ENCODE measurements at regions not wholly inside any gene's neighbourhood (a gene's known extent, or its start where the extent isn't known, plus 50 kb on each side); places are given as distances from the start of the nearest gene placed in this dataset.

DNA sequence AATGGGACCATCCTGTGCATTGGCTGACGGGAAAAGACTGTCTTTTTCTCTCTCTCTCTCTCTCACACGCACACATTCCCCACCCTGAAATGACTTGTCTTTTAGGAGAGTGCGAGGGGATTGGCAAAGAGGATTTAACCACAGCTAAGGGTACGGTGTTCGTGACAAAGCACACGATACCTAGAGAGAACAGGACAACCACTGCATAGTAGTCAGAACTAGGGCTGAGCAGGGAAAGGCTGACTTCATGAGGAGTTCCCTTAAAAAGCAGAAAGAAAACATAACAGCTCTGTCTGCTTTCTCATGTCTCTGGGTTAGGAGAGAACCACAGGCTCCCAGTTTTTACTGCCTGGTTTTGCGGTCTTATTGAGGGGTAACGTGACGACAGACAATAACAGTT is 742.8 kb upstream of the SOX9 start:
- DNase-seq = no peak

DNA sequence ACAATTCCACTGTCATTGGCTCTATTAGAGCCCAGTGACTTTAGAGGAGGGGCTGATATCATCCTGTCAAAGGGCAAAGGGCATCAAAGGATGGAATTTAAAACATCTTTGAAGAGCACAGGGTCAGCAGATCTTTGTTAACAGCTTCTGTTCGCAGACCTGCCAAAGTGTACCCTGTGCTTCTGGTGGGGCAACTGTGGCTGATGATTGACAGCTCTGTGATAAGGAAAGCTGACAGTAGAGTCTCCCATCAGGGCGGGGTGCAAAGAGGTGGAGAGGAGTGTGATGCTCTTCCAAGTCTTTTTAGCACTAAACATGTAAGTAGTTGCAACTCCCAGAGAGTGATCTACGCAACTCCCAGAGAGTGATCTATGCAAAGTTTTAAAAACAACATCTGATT is 742.1 kb upstream of the SOX9 start:
- no peak for DNase-seq

DNA sequence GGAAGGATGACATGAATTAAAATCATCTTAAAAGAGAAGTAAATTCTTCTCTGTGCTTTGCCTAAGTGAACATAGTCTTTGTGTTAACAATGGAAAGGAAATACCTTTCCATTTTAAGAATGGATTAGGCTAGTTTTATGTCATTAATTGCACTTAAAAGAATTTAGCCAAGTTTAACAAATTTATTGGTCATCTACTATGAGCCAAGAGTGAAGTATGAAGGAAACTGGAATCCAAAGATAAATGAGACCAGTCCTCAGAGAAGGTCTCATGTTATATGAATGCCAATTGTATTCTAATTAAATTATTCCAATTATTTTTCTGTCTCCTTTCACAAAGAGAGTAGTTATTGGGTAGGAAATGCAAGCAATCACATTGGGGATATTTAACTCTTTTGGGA is 741.3 kb upstream of the SOX9 start:
- no peak for DNase-seq

- no peak for DNase-seq
Observed at GRCh38 chr17:71380535-71380934, 740.3 kb upstream of the SOX9 start.

GRCh38 chr17:71380936-71381335 is 739.9 kb upstream of the SOX9 start:
- no peak for DNase-seq

DNA sequence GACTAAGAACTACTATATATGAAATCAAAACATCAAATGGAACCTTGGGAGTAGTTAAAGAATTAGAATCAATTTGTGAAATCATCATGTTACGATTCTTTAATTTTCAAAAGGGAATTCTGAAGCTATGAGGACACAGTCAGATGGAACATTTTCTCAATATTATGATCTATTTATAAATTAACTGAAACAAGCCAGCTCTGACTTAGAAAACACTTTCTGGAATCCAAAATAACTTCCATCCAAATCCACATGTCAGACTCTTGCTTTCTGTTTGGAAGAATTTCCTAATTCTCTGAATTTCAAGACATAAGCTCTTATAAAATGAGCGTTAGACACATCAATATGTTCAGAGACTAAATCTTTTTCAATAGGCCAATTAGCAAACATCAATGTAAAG is 737.7 kb upstream of the SOX9 start:
- DNase-seq = no peak

DNA sequence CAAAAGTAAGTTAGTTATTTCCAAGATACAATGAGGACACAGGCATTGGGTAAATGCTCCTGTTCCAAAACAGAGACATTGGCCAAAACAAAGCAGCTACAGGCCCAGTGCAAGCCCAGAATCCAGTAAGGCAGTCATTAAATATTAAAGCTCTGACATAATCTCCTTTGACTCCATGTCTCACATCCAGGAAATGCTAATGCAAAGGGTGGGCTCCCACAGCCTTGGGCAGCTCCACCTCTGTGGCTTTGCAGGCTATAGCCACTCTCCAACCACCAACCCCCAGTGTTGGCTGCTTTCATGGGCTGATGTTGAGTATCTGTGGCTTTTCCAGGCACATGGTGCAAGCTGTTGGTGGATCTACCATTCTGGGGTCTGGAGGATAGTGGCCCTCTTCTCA is 733.4 kb upstream of the SOX9 start:
- no peak for DNase-seq

GRCh38 chr17:71392715-71393567 is 727.9 kb upstream of the SOX9 start:
- no peak for DNase-seq

DNA sequence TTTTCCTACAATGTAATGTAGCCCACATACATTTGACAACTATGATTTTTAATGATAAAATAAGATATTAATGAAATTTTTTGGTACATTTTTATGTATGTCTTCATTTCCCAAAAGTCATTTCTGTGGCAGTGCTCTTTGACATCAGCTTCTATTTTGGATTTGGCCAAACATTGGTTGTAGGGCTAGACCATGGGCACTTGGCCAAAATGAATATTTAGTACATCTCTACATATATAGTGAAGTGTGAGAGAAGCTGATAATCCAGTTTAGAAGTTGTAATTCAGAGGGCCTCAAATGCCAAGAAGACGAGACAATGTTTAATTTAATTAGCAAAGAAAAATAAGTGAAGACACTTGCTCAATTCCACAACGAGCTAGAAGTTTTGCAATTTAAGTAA is 724.9 kb upstream of the SOX9 start:
- DNase-seq = no peak

DNA sequence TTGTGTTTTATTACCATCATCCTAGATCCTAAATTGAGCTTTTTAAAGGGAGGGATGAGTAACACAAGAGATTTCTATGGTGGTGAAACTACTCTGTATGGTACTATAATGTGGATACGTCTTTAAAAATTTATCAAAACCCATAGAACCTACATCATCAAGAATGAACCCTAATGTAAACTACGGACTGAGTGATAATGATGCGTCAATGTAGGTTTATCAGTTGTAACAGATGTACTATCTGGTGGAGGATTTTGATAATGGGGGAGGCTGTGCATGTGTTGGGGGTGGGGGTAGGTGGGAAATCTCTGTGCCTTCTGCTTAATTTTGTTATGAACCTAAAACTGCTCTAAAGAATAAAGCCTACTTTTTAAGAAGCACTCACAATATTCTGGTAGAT is 724.1 kb upstream of the SOX9 start:
- DNase-seq = no peak

GRCh38 chr17:71398025-71398424 is 722.8 kb upstream of the SOX9 start:
- no peak for DNase-seq

GRCh38 chr17:71398800-71399219 is 722.0 kb upstream of the SOX9 start:
- no peak for DNase-seq

DNA sequence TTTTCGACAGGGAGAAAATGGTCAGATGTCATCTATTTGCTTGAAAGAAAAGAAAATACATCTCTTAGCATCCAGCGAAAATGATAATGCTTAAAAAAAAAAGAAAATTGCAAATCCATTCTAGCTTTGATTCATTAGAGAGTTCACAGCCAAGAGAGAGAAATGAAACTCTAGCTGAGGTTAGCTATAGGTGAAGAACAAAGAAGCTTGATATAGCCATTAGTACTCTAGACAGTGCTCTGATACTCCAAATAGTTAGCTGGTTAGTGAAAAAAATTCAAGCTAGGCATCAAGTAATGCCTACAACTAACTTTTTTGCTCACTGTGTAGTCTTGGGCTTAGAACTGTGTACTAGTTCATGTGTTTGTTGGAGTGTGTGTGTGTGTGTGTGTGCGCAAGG is 721.6 kb upstream of the SOX9 start:
- no peak for DNase-seq

- DNase-seq = no peak
Observed at GRCh38 chr17:71399649-71400048, 721.2 kb upstream of the SOX9 start.

DNA sequence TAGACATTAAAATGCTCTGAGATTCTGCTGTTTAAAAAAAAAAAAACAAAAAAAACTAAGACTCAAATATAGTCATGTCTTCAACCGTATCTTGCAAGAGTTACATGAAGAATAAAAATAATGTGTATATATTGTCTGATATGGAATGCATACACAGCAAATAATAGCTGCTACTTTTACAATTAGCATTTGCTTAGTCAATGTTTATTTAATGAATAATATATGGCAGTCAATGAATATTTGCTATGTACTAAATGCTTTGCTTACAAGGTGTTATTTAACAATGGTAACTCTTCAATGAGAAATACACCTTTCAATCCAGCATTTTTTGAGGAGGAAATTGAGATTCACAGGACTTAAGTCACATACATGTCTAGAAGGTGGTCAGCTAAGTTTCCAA is 718.8 kb upstream of the SOX9 start:
- no peak for DNase-seq

DNA sequence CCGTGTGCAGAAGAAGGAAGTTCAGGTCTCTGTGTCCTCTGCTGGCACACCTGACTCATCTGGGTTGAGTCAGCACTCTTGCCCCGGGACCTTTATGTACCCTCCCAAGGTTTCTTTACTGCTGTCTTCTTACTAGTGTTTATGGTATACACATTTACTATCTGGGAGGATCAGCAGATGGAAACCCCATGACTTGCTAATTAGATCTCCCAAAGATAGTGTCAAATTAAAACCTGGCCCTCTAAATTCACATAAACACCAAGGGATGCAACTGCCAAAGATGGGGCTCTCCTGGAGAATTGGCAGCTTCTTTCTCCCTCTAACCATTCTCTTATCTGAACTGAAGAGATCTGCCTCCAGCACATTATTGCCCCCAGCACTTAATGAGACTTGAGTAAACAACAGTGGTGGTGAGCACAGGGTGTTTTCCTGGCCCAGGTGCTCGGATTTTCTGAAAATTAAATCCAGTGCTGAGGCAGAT is 718.1 kb upstream of the SOX9 start:
- DNase-seq = no peak

DNA sequence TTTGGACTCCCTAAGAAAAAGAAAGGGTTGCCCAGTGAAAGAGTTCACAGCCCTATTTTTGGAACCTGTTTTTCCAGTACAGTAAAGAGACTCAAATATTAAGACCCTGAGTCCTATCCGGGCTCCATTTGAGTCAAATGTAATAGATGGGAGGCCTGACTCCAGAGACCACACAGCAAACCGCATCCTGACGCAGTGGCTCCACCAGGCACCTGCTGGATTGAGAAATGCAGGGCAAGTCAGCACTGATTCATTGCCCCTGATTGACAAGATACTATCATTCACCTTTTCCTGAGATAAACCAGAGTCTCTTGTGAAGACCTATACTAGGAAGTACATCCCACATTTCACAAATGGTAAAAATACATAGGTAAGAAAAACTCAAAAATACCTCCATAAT is 715.7 kb upstream of the SOX9 start:
- DNase-seq = no peak

GRCh38 chr17:71407981-71408380 is 712.8 kb upstream of the SOX9 start:
- DNase-seq = no peak

DNA sequence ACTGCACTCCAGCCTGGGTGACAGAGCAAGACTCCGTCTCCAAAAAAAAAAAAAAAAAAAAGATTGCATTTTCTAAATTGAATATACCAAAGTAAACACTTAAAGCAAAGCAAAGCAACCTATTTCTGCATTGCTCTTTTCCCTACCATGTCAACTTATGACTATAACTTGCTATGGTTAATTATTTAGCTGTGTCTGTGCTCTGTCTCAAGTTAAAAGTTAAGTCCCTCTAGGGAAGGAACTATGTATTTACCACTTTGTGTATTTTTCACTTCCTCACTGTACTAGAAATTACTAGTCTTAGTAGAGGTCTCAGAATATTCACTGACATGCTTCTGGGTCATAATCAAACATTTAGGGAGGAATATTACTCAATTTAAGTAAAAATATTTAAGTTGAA is 711.7 kb upstream of the SOX9 start:
- DNase-seq = no peak

GRCh38 chr17:71409712-71410111 is 711.1 kb upstream of the SOX9 start:
- DNase-seq = no peak

- DNase-seq = no peak
Observed at GRCh38 chr17:71412803-71413202, 708.0 kb upstream of the SOX9 start.

- no peak for DNase-seq
Observed at GRCh38 chr17:71413935-71414334, 706.9 kb upstream of the SOX9 start.

GRCh38 chr17:71417142-71417541 is 703.7 kb upstream of the SOX9 start:
- DNase-seq = no peak

- no peak for DNase-seq
Observed at GRCh38 chr17:71422968-71423367, 697.9 kb upstream of the SOX9 start.

DNA sequence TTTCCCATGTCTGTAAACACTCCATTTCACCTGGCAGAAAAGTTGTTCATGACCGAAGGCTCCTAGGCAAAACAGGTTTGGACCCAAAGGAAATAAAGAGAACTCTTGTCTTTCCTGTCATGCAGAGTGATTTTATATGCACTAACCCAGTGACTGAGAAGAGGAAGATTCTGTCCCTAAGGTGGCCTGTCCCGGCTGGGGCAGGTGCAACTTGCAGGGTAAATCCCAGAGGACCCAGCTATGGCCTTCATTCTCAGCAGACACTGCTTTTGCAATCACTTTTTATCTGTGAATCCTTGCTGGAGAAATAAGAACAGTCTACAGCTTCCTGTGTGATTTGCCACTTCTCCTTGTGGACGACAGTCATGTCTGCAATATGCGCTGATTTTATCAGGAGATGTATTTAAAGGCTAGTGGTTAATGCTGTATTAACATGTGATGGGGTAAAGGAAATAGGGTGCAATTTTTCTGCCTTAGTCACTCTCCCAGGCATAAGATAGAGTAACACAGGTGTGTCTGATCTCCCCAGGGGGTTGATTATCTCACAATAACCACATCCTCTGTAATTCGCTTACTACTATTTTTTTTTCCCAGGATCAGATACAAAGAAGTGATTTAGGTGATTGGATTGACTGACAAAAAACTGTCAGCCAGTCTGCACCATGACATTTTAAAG is 696.8 kb upstream of the SOX9 start:
- DNase-seq = no peak
